ENCODE measurements at regions not wholly inside any gene's neighbourhood (a gene's known extent, or its start where the extent isn't known, plus 50 kb on each side); places are given as distances from the start of the nearest gene placed in this dataset.

DNA sequence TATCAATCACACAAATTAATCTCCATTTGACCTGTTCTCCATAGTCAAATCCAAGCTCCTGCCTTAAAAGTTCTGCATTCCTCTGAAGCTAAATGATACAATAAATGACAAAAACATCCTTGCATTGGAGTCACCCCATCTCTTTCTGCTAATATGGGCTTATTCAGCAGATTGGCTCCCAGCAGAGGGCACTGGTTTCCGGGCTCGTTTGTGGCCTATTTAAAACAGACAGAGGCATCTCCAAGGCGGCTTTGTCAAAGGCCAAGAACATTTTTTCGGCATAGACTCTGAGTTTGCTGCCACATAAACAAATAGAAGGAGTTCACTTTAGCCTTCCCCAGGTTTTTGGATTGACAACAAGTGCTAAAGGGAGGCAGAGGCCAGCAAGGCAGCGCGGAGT lies 204.4 kb upstream of the RASGRP1 start (continued):
- TF ChIP-seq, protein P1, sequence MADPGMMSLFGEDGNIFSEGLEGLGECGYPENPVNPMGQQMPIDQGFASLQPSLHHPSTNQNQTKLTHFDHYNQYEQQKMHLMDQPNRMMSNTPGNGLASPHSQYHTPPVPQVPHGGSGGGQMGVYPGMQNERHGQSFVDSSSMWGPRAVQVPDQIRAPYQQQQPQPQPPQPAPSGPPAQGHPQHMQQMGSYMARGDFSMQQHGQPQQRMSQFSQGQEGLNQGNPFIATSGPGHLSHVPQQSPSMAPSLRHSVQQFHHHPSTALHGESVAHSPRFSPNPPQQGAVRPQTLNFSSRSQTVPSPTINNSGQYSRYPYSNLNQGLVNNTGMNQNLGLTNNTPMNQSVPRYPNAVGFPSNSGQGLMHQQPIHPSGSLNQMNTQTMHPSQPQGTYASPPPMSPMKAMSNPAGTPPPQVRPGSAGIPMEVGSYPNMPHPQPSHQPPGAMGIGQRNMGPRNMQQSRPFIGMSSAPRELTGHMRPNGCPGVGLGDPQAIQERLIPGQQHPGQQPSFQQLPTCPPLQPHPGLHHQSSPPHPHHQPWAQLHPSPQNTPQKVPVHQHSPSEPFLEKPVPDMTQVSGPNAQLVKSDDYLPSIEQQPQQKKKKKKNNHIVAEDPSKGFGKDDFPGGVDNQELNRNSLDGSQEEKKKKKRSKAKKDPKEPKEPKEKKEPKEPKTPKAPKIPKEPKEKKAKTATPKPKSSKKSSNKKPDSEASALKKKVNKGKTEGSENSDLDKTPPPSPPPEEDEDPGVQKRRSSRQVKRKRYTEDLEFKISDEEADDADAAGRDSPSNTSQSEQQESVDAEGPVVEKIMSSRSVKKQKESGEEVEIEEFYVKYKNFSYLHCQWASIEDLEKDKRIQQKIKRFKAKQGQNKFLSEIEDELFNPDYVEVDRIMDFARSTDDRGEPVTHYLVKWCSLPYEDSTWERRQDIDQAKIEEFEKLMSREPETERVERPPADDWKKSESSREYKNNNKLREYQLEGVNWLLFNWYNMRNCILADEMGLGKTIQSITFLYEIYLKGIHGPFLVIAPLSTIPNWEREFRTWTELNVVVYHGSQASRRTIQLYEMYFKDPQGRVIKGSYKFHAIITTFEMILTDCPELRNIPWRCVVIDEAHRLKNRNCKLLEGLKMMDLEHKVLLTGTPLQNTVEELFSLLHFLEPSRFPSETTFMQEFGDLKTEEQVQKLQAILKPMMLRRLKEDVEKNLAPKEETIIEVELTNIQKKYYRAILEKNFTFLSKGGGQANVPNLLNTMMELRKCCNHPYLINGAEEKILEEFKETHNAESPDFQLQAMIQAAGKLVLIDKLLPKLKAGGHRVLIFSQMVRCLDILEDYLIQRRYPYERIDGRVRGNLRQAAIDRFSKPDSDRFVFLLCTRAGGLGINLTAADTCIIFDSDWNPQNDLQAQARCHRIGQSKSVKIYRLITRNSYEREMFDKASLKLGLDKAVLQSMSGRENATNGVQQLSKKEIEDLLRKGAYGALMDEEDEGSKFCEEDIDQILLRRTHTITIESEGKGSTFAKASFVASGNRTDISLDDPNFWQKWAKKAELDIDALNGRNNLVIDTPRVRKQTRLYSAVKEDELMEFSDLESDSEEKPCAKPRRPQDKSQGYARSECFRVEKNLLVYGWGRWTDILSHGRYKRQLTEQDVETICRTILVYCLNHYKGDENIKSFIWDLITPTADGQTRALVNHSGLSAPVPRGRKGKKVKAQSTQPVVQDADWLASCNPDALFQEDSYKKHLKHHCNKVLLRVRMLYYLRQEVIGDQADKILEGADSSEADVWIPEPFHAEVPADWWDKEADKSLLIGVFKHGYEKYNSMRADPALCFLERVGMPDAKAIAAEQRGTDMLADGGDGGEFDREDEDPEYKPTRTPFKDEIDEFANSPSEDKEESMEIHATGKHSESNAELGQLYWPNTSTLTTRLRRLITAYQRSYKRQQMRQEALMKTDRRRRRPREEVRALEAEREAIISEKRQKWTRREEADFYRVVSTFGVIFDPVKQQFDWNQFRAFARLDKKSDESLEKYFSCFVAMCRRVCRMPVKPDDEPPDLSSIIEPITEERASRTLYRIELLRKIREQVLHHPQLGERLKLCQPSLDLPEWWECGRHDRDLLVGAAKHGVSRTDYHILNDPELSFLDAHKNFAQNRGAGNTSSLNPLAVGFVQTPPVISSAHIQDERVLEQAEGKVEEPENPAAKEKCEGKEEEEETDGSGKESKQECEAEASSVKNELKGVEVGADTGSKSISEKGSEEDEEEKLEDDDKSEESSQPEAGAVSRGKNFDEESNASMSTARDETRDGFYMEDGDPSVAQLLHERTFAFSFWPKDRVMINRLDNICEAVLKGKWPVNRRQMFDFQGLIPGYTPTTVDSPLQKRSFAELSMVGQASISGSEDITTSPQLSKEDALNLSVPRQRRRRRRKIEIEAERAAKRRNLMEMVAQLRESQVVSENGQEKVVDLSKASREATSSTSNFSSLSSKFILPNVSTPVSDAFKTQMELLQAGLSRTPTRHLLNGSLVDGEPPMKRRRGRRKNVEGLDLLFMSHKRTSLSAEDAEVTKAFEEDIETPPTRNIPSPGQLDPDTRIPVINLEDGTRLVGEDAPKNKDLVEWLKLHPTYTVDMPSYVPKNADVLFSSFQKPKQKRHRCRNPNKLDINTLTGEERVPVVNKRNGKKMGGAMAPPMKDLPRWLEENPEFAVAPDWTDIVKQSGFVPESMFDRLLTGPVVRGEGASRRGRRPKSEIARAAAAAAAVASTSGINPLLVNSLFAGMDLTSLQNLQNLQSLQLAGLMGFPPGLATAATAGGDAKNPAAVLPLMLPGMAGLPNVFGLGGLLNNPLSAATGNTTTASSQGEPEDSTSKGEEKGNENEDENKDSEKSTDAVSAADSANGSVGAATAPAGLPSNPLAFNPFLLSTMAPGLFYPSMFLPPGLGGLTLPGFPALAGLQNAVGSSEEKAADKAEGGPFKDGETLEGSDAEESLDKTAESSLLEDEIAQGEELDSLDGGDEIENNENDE (IDR thresholded peaks at IDR 0.05; ENCODE audit: insufficient replicate concordance, low read length): no peak
- TF ChIP-seq MAFK (IDR thresholded peaks at IDR 0.05; ENCODE audit: low read depth, low read length) (peak; percentile 61; the same call in 1 of the 2 replicates), SIRT6 (IDR thresholded peaks at IDR 0.05; ENCODE audit: low read length) (no peak), EZH2 (IDR thresholded peaks at IDR 0.05; ENCODE audit: low read depth, low read length, severe bottlenecking) (no peak), TEAD4 (IDR thresholded peaks at IDR 0.05; ENCODE audit: low read depth, low read length) (no peak), KDM1A (IDR thresholded peaks at IDR 0.05; ENCODE audit: borderline replicate concordance, low read length) (no peak), RAD21 (IDR thresholded peaks at IDR 0.05 in 1 of 2, conservative IDR thresholded peaks at IDR 0.05 in 1 of 2; ENCODE audit: low read depth in 2 of 2, low read length in 2 of 2) (peak; percentile 37 to 52)
- TF ChIP-seq, protein P2, sequence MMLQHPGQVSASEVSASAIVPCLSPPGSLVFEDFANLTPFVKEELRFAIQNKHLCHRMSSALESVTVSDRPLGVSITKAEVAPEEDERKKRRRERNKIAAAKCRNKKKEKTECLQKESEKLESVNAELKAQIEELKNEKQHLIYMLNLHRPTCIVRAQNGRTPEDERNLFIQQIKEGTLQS (IDR thresholded peaks at IDR 0.05; ENCODE audit: insufficient read depth, low read depth, low read length): no peak
- TF ChIP-seq, protein P3, sequence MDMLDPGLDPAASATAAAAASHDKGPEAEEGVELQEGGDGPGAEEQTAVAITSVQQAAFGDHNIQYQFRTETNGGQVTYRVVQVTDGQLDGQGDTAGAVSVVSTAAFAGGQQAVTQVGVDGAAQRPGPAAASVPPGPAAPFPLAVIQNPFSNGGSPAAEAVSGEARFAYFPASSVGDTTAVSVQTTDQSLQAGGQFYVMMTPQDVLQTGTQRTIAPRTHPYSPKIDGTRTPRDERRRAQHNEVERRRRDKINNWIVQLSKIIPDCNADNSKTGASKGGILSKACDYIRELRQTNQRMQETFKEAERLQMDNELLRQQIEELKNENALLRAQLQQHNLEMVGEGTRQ (IDR thresholded peaks at IDR 0.05; ENCODE audit: low read length): no peak
